LNCaP clone FGC (cell line): ENCODE measurements at regions not wholly inside any gene's neighbourhood (a gene's known extent, or its start where the extent isn't known, plus 50 kb on each side); places are given as distances from the start of the nearest gene placed in this dataset.

Source experiments
- DNase-seq: peaks from one replicate; pipeline ENCODE4 v3.0.0-alpha.2; 2011; ENCODE audit warnings: low read depth
- H3K4me3 ChIP-seq: 2 replicates; pipeline ENCODE4 v1.5.1; 2011; ENCODE audit warnings: mild to moderate bottlenecking, low read depth, low read length, control low read depth
- TF ChIP-seq, protein P1 (sequence below): IDR thresholded peaks from 2 replicates; pipeline ENCODE4 v1.5.1; 2012; ENCODE audit warnings: mild to moderate bottlenecking; ENCODE audit not compliant: control insufficient read depth, insufficient read depth; ENCODE audit errors: extremely low read depth

DNA sequence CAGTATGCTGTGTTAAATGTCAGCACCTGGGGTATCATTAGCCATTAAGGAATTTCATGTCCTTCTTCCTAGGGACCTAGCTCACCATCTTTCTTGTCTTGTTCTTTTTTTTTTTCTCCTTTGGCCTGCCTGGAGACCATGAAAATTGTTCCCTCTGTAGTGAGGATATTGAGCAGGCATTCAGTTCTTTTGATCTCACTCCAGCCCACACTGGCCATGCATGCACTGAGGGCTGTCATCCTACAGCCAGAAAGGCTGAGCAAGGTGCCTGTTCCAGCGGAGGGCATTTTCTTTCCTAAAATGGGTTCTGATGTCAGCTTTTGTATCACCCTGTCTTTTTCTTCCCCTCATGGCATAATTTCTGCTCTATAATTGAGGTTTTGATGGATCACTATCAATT is 275.9 kb upstream of the HAND2 start:
- no peak overlapping the region for H3K4me3 ChIP-seq
- TF ChIP-seq, protein P1, sequence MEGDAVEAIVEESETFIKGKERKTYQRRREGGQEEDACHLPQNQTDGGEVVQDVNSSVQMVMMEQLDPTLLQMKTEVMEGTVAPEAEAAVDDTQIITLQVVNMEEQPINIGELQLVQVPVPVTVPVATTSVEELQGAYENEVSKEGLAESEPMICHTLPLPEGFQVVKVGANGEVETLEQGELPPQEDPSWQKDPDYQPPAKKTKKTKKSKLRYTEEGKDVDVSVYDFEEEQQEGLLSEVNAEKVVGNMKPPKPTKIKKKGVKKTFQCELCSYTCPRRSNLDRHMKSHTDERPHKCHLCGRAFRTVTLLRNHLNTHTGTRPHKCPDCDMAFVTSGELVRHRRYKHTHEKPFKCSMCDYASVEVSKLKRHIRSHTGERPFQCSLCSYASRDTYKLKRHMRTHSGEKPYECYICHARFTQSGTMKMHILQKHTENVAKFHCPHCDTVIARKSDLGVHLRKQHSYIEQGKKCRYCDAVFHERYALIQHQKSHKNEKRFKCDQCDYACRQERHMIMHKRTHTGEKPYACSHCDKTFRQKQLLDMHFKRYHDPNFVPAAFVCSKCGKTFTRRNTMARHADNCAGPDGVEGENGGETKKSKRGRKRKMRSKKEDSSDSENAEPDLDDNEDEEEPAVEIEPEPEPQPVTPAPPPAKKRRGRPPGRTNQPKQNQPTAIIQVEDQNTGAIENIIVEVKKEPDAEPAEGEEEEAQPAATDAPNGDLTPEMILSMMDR = no peak
- DNase-seq = no peak

DNA sequence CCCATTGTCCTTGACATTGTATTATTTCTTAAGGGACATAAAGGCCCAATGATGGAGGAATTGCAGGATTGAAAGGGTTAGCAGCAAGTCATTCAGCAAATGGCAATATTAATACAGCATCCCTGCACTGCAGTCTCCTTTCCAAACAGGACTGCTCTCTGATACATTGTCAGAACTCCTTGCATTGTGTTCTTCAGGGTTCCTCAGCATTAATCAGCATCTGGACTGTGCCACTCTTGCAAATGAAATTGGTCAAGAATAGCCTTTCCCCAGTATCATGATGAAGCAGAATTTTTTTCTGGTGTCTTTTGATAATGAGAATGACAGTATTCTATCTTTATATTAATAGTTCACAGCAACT is 272.6 kb upstream of the HAND2 start:
- no peak overlapping the region for H3K4me3 ChIP-seq
- TF ChIP-seq, protein P1 = no peak
- DNase-seq = no peak

DNA sequence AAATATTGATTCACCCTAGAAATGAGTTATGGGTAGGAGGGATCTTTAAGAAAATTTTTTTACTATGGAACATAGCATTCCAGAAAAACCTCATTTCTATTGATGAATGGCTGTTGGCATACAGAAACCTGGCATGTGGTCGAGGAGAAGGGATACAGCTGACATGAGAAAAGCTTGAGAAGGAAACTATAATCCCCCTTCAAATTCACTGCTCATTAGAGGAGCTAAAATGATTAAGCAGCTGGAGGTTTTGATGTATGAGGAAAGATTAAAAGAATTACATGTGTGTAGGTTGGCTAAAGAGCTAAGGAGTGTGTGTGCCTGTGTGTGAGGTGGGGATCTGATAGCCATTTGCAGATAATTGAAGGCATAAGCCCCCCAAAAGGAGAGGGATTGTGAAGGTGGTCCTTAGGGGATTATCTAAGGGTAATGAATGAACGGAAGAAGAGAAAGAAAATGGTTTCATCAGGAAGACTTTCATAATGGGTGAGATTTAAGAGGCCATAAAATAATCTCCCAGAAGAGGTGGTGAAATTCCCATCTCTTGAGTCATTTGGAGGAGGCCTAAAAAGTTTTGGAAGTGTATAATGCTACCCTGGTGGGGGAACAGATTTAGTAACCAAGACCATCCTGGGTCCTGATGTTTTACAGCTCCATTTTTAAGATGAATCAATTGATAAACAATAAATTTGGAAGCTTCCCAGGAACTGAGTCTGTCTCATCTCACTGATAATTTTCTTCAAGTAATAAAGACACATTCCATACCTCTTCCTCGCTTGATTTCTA is 272.0 kb upstream of the HAND2 start:
- DNase-seq = no peak
- no peak overlapping the region for H3K4me3 ChIP-seq
- TF ChIP-seq, protein P1 = no peak

GRCh38 chr4:173801361-173801760 is 271.3 kb upstream of the HAND2 start:
- no peak for DNase-seq
- TF ChIP-seq, protein P1 = no peak

DNA sequence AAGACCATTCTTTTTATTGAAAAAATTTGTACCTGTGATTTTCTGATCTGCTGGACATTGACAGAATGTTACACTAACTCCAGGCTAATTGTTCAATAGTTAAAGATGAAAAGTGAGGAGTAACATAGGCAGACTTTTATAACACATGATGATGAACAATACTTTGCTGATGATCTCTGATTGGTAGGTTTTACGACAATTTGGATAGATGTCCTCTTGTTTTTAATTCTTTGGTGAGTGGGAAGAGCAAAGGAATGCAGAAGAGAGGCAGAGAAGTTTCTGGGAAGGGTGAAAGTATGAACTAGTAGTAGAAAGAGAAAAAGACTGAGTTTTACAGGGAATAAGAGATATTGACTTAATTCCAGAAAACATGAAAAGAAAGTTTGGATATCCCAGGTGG is 267.3 kb upstream of the HAND2 start:
- TF ChIP-seq, protein P1 = no peak
- H3K4me3 ChIP-seq = no peak overlapping the region
- no peak for DNase-seq

More at GRCh38 chr4:173801361-173801760, 271.3 kb upstream of the HAND2 start:
- H3K4me3 ChIP-seq = no peak overlapping the region

DNA sequence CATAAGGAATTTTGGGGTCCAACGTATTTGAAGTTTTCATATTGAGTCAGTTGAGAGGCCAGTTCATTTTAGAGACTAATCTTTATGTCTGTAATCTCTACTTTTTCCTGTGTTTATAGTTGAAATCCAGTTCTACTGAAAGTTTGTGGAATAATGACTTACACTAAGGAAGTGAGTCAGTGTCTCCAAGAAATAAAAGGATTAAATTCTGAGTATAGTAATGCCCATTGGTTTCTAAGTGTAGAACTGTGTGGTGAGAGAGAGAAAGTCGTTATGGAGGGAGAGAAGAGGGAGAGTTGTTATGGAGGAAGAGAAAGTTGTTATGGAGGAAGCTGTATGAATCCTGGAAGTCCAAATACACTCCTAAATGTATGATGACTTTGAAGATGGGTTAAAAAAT is 264.6 kb upstream of the HAND2 start:
- no peak overlapping the region for H3K4me3 ChIP-seq
- no peak for DNase-seq

More for the DNA sequence above, 264.6 kb upstream of the HAND2 start:
- TF ChIP-seq, protein P1 = no peak
